ENCODE measurements at regions not wholly inside any gene's neighbourhood (a gene's known extent, or its start where the extent isn't known, plus 50 kb on each side); places are given as distances from the start of the nearest gene placed in this dataset.
"Not testable (repeated sequence)": the region's sequence is repeated elsewhere in the genome, so short reads cannot be mapped to it uniquely, and the experiment has no call there.

DNA sequence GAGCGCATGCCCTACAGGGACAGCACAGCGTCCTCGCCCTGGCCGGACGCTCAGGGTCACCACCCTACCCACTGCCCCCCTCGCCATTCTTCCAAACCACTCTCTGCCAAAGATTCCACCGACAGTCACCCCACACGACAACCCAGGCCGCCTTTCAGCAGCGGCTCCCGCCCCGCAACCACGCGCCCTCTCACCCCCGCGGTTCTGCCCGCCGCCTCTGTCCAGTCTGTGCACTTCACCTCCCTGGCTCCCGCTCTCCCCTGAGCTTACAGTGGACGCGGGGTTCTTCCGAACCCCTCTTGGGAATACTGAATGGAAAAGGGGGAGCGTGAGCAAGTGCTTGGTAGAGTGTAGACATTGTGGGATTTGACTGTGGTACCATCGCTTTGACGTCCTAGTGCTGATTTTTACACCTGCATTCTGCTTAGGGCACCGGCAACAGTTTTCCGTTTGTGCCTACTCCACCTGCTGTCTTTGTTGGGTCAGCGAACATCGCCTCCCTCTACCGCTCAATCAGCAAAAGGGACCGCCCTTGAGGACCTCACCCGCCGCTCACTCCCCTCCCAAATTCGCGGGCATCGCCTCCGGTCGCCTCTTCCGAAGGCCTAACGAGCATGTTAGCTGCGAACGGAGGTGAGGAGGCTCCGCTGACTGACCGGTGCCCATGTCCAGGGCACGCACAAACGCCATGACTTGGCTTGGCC lies 119.1 kb downstream of the PPIAL4A start:
- intact Hi-C loops (cut with DNase I); DNase-seq; H3K4me3 ChIP-seq; H3K27me3 ChIP-seq; H3K9me3 ChIP-seq; ATAC-seq; H3K27ac ChIP-seq; H3K36me3 ChIP-seq; H3K4me1 ChIP-seq: not testable (repeated sequence)

- DNase-seq; H3K36me3 ChIP-seq; H3K27ac ChIP-seq; intact Hi-C loops (cut with DNase I); H3K9me3 ChIP-seq; H3K4me3 ChIP-seq; H3K27me3 ChIP-seq; H3K4me1 ChIP-seq: not testable (repeated sequence)
- ATAC-seq, result peak; percentile 39
These were observed 119.9 kb downstream of the PPIAL4A start for GRCh38 chr1:121009216-121010057.

- H3K4me3 ChIP-seq; H3K27me3 ChIP-seq; H3K9me3 ChIP-seq; ATAC-seq; H3K36me3 ChIP-seq; H3K27ac ChIP-seq; intact Hi-C loops (cut with DNase I); H3K4me1 ChIP-seq; DNase-seq: not testable (repeated sequence)
These were observed 120.6 kb downstream of the PPIAL4A start for GRCh38 chr1:121010141-121010540.

GRCh38 chr1:121013181-121013580 lies 123.6 kb downstream of the PPIAL4A start:
- H3K9me3 ChIP-seq; H3K27me3 ChIP-seq; H3K4me1 ChIP-seq; H3K4me3 ChIP-seq; ATAC-seq; H3K36me3 ChIP-seq; intact Hi-C loops (cut with DNase I); DNase-seq; H3K27ac ChIP-seq: not testable (repeated sequence)

GRCh38 chr1:121016182-121017028 lies 126.8 kb downstream of the PPIAL4A start:
- DNase-seq; intact Hi-C loops (cut with DNase I); H3K27me3 ChIP-seq; H3K36me3 ChIP-seq; H3K4me1 ChIP-seq; H3K9me3 ChIP-seq; H3K27ac ChIP-seq; H3K4me3 ChIP-seq: not testable (repeated sequence)
- ATAC-seq, result peak; percentile 54

DNA sequence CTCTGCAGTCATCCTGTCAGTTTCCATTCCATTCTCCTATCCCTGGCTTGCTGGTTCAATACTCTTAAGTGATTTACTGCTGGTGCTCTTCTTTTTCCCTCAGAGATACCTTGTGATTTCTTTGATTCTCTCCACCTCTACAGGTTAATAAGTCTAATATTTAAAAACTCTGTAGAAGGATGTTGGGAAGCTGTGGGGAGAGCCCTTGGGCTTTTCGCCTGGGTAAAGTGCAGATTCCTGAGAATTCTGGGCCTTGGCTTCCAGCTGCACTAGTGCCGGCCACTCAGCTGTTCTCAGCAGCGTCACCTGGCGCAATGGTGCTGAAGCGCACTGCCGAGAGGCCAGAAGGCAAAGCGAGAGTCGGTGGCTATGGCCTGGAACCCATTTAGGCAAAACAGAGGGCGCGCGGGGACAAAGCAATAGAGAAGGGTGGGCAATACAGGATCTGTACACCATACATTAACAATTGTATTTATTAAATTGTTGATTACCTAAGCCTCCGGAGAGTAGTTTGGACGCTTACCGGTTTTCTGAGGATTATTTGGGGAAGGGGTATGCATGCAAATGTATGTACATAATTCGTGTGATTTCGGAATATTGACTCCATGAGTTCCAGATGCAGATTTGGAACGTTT lies 130.3 kb downstream of the PPIAL4A start:
- peak; percentile 95 for ATAC-seq
- not testable (repeated sequence) for H3K27ac ChIP-seq

DNA sequence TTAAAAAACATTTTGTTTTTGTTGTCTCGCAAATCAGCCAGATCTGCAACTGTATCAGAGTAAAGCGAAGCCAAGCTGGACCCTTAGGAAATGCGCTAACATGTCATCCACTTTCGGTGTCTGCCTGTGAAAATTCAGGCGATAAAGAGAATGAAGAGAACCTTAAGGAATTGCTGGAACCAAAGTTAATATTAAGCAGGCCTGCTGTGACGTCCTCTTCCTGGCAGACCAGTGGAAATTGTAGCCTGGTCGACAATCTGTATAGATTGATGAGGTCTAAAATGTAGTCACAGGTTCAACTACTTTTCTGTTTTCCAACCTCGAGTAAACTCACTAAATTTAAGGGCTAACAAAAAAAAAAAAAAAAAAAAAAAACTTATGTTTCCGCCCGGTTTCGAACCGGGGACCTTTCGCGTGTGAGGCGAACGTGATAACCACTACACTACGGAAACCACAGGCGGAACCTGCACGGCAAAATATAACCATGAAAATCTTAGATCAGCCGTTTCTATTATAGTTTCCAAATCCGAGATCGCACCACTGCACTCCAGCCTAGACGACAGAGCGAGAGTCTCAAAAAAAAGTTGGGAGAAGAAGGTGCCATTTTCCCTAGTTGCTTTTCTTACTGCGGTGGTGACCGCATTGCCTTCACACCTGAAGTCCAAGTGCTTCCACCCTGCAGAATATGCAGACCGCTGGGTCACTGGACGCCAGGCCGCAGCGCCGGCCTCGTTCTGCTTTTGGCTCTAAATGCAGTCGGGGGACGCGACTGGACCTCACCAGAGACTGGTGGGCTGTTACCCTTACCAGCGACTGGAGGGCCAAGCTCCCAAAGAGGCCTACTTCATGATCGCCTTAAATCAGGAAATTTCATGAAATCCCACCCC lies 131.0 kb downstream of the PPIAL4A start:
- H3K4me1 ChIP-seq; H3K27ac ChIP-seq; H3K27me3 ChIP-seq; DNase-seq; H3K9me3 ChIP-seq; H3K36me3 ChIP-seq; intact Hi-C loops (cut with DNase I): not testable (repeated sequence)
- peak; percentile 76 for ATAC-seq
- peak overlapping the region; percentile 38 for H3K4me3 ChIP-seq

More for the DNA sequence above, 130.3 kb downstream of the PPIAL4A start:
- intact Hi-C loops (cut with DNase I); H3K9me3 ChIP-seq; H3K27me3 ChIP-seq; H3K36me3 ChIP-seq; H3K4me3 ChIP-seq; H3K4me1 ChIP-seq; DNase-seq: not testable (repeated sequence)
- peak; percentile 26 for TF ChIP-seq CTCF (IDR thresholded peaks at IDR 0.05)

GRCh38 chr1:121021716-121022115 lies 132.1 kb downstream of the PPIAL4A start:
- H3K27me3 ChIP-seq; H3K4me3 ChIP-seq; H3K9me3 ChIP-seq; DNase-seq; H3K4me1 ChIP-seq; H3K27ac ChIP-seq; ATAC-seq; intact Hi-C loops (cut with DNase I); H3K36me3 ChIP-seq: not testable (repeated sequence)

GRCh38 chr1:121032878-121033494 lies 143.4 kb downstream of the PPIAL4A start:
- ATAC-seq, result not testable (repeated sequence)

GRCh38 chr1:121036792-121037191 lies 147.2 kb downstream of the PPIAL4A start:
- H3K36me3 ChIP-seq; ATAC-seq; H3K27ac ChIP-seq; intact Hi-C loops (cut with DNase I); H3K4me3 ChIP-seq; H3K27me3 ChIP-seq; DNase-seq; H3K4me1 ChIP-seq; H3K9me3 ChIP-seq: not testable (repeated sequence)

More at GRCh38 chr1:121032878-121033494, 143.4 kb downstream of the PPIAL4A start:
- H3K36me3 ChIP-seq; H3K27me3 ChIP-seq; intact Hi-C loops (cut with DNase I); H3K4me3 ChIP-seq; H3K9me3 ChIP-seq; DNase-seq; H3K4me1 ChIP-seq; H3K27ac ChIP-seq: not testable (repeated sequence)

- H3K9me3 ChIP-seq; H3K27me3 ChIP-seq; H3K36me3 ChIP-seq; H3K4me1 ChIP-seq; H3K4me3 ChIP-seq; intact Hi-C loops (cut with DNase I); ATAC-seq; DNase-seq; H3K27ac ChIP-seq: not testable (repeated sequence)
These were observed 143.2 kb downstream of the FAM72B start for GRCh38 chr1:121040974-121041373.
